ENCODE measurements at regions not wholly inside any gene's neighbourhood (a gene's known extent, or its start where the extent isn't known, plus 50 kb on each side); places are given as distances from the start of the nearest gene placed in this dataset.

GRCh38 chr3:8156138-8156537, 345.5 kb upstream of the LMCD1 start:
- DNase-seq (ENCODE audit: low read depth in 1 of 2, low spot score in 1 of 2): no peak
- Histone ChIP-seq H3K27me3 (ENCODE audit: insufficient read depth, poor library complexity, severe bottlenecking) (no peaks in the 10 kb centered on the region), H3K27ac (replicated peaks) (no peak overlapping the region), H3K4me3 (replicated peaks; ENCODE audit: insufficient read depth, low read length) (no peak overlapping the region)
- TF ChIP-seq REST (IDR thresholded peaks at IDR 0.05; ENCODE audit: insufficient replicate concordance, low read depth) (no peak), POLR2AphosphoS5 (IDR thresholded peaks at IDR 0.05; ENCODE audit: low read depth) (no peak), SPI1 (IDR thresholded peaks at IDR 0.05; ENCODE audit: borderline replicate concordance, low read depth) (no peak), GABPA (IDR thresholded peaks at IDR 0.05; ENCODE audit: low read depth) (no peak), CTCF (IDR thresholded peaks at IDR 0.05; ENCODE audit: insufficient read depth, low read length) (no peak)

- Histone ChIP-seq H3K27me3 (ENCODE audit: insufficient read depth, poor library complexity, severe bottlenecking) (no peaks in the 10 kb centered on the region), H3K27ac (replicated peaks) (no peak overlapping the region), H3K4me3 (replicated peaks; ENCODE audit: insufficient read depth, low read length) (no peak overlapping the region)
- TF ChIP-seq POLR2AphosphoS5 (IDR thresholded peaks at IDR 0.05; ENCODE audit: low read depth): no peak
- TF ChIP-seq SPI1 (IDR thresholded peaks at IDR 0.05; ENCODE audit: borderline replicate concordance, low read depth): no peak
- TF ChIP-seq CTCF (IDR thresholded peaks at IDR 0.05; ENCODE audit: insufficient read depth, low read length): no peak
- DNase-seq (ENCODE audit: low read depth in 1 of 2, low spot score in 1 of 2): no peak
Observed at GRCh38 chr3:8156831-8157230, 344.8 kb upstream of the LMCD1 start.

GRCh38 chr3:8157640-8158039, 344.0 kb upstream of the LMCD1 start:
- TF ChIP-seq GABPA (IDR thresholded peaks at IDR 0.05; ENCODE audit: low read depth) (no peak), POLR2AphosphoS5 (IDR thresholded peaks at IDR 0.05; ENCODE audit: low read depth) (no peak), SPI1 (IDR thresholded peaks at IDR 0.05; ENCODE audit: borderline replicate concordance, low read depth) (no peak), REST (IDR thresholded peaks at IDR 0.05; ENCODE audit: insufficient replicate concordance, low read depth) (no peak), CTCF (IDR thresholded peaks at IDR 0.05; ENCODE audit: insufficient read depth, low read length) (no peak)
- no peak for DNase-seq (ENCODE audit: low read depth in 1 of 2, low spot score in 1 of 2)
- no peak overlapping the region for H3K27ac ChIP-seq (replicated peaks)
- H3K4me3 ChIP-seq (replicated peaks; ENCODE audit: insufficient read depth, low read length): no peak overlapping the region
- H3K27me3 ChIP-seq (ENCODE audit: insufficient read depth, poor library complexity, severe bottlenecking): no peaks in the 10 kb centered on the region

GRCh38 chr3:8164145-8164544, 337.5 kb upstream of the LMCD1 start:
- Histone ChIP-seq H3K27me3 (ENCODE audit: insufficient read depth, poor library complexity, severe bottlenecking) (no peaks in the 10 kb centered on the region), H3K4me3 (replicated peaks; ENCODE audit: insufficient read depth, low read length) (no peak overlapping the region), H3K27ac (replicated peaks) (no peak overlapping the region)
- TF ChIP-seq REST (IDR thresholded peaks at IDR 0.05; ENCODE audit: insufficient replicate concordance, low read depth) (no peak), POLR2AphosphoS5 (IDR thresholded peaks at IDR 0.05; ENCODE audit: low read depth) (no peak), CTCF (IDR thresholded peaks at IDR 0.05; ENCODE audit: insufficient read depth, low read length) (no peak), SPI1 (IDR thresholded peaks at IDR 0.05; ENCODE audit: borderline replicate concordance, low read depth) (no peak), GABPA (IDR thresholded peaks at IDR 0.05; ENCODE audit: low read depth) (no peak)
- no peak for DNase-seq (ENCODE audit: low read depth in 1 of 2, low spot score in 1 of 2)

Data from HL-60 (cell line).